ENCODE measurements at regions not wholly inside any gene's neighbourhood (a gene's known extent, or its start where the extent isn't known, plus 50 kb on each side); places are given as distances from the start of the nearest gene placed in this dataset.

- Mint-ChIP-seq H3K36me3 (no peaks in the 10 kb centered on the region), H3K27me3 (ENCODE audit: low read depth) (no peaks in the 10 kb centered on the region), H3K9me3 (peaks cover 5% of the 10 kb centered on the region), H3K4me1 (peaks cover 13% of the 10 kb centered on the region), H3K4me3 (no peak overlapping the region), H3K27ac (no peak overlapping the region)
- DNase-seq (ENCODE audit: low spot score in 2 of 2, unreplicated experiment in 2 of 2) = no peak
- no peak for TF ChIP-seq CTCF (IDR thresholded peaks at IDR 0.05; ENCODE audit: unreplicated experiment)
Observed at GRCh38 chr10:4638099-4638498, 187.9 kb upstream of the AKR1E2 start.

- TF ChIP-seq CTCF (IDR thresholded peaks at IDR 0.05; ENCODE audit: unreplicated experiment) = no peak
- H3K4me1 Mint-ChIP-seq = peaks cover 17% of the 10 kb centered on the region
- no peak overlapping the region for H3K4me3 Mint-ChIP-seq
- DNase-seq (ENCODE audit: low spot score in 2 of 2, unreplicated experiment in 2 of 2) = no peak
- no peaks in the 10 kb centered on the region for H3K36me3 Mint-ChIP-seq
- H3K9me3 Mint-ChIP-seq = peaks cover 5% of the 10 kb centered on the region
- no peaks in the 10 kb centered on the region for H3K27me3 Mint-ChIP-seq (ENCODE audit: low read depth)
- no peak overlapping the region for H3K27ac Mint-ChIP-seq
Observed at GRCh38 chr10:4637657-4638056, 188.3 kb upstream of the AKR1E2 start.

GRCh38 chr10:4635883-4636282, 190.1 kb upstream of the AKR1E2 start:
- Mint-ChIP-seq H3K27me3 (ENCODE audit: low read depth) (no peaks in the 10 kb centered on the region), H3K4me1 (peaks cover 17% of the 10 kb centered on the region), H3K9me3 (peaks cover 7% of the 10 kb centered on the region), H3K27ac (no peak overlapping the region), H3K4me3 (no peak overlapping the region), H3K36me3 (no peaks in the 10 kb centered on the region)
- DNase-seq (ENCODE audit: low spot score in 2 of 2, unreplicated experiment in 2 of 2) = no peak
- TF ChIP-seq CTCF (IDR thresholded peaks at IDR 0.05; ENCODE audit: unreplicated experiment) = no peak

GRCh38 chr10:4635388-4635787, 190.6 kb upstream of the AKR1E2 start:
- H3K36me3 Mint-ChIP-seq = no peaks in the 10 kb centered on the region
- H3K27me3 Mint-ChIP-seq (ENCODE audit: low read depth) = no peaks in the 10 kb centered on the region
- peaks cover 17% of the 10 kb centered on the region for H3K4me1 Mint-ChIP-seq
- H3K4me3 Mint-ChIP-seq = no peak overlapping the region
- no peak overlapping the region for H3K27ac Mint-ChIP-seq
- peaks cover 7% of the 10 kb centered on the region for H3K9me3 Mint-ChIP-seq
- no peak for TF ChIP-seq CTCF (IDR thresholded peaks at IDR 0.05; ENCODE audit: unreplicated experiment)
- DNase-seq (ENCODE audit: low spot score in 2 of 2, unreplicated experiment in 2 of 2) = no peak

- Mint-ChIP-seq H3K27me3 (ENCODE audit: low read depth) (no peaks in the 10 kb centered on the region), H3K9me3 (peaks cover 3% of the 10 kb centered on the region), H3K4me3 (no peak overlapping the region), H3K4me1 (peaks cover 17% of the 10 kb centered on the region), H3K27ac (no peak overlapping the region), H3K36me3 (no peaks in the 10 kb centered on the region)
- DNase-seq (ENCODE audit: low spot score in 2 of 2, unreplicated experiment in 2 of 2) = no peak
- TF ChIP-seq CTCF (IDR thresholded peaks at IDR 0.05; ENCODE audit: unreplicated experiment) = no peak
Observed at GRCh38 chr10:4633776-4634175, 192.2 kb upstream of the AKR1E2 start.

GRCh38 chr10:4633186-4633585, 192.8 kb upstream of the AKR1E2 start:
- peaks cover 17% of the 10 kb centered on the region for H3K4me1 Mint-ChIP-seq
- peak overlapping the region; percentile 67 for H3K27ac Mint-ChIP-seq
- no peak for TF ChIP-seq CTCF (IDR thresholded peaks at IDR 0.05; ENCODE audit: unreplicated experiment)
- no peak for DNase-seq (ENCODE audit: low spot score in 2 of 2, unreplicated experiment in 2 of 2)
- H3K27me3 Mint-ChIP-seq (ENCODE audit: low read depth) = no peaks in the 10 kb centered on the region
- H3K4me3 Mint-ChIP-seq = no peak overlapping the region
- H3K36me3 Mint-ChIP-seq = no peaks in the 10 kb centered on the region
- peaks cover 3% of the 10 kb centered on the region for H3K9me3 Mint-ChIP-seq
